OCI-LY7 (cell line): ENCODE measurements at regions not wholly inside any gene's neighbourhood (a gene's known extent, or its start where the extent isn't known, plus 50 kb on each side); places are given as distances from the start of the nearest gene placed in this dataset.

Source experiments
- BruUV-seq: library from RNA; stranded (reverse); fragments of 400-500 nt; replicated peaks from 2 replicates; lab custom pipeline; 2021; lab: Mats Ljungman, UMichigan
- CTCF ChIA-PET: fragments of 300-600 bp; sonication (Branson Sonifier 250); formaldehyde crosslinking; loops from one replicate; lab custom pipeline; 2022; ENCODE audit warnings: antibody characterized with exemption; ENCODE audit not compliant: unreplicated experiment; lab: Charles Lee
- POLR2A ChIA-PET: fragments of 300-600 bp; sonication (Branson Sonifier 250); formaldehyde crosslinking; loops from one replicate; lab custom pipeline; 2022; ENCODE audit warnings: antibody characterized with exemption; lab: Charles Lee
- DNase-seq: peaks from one replicate; pipeline ENCODE4 v3.0.0-alpha.2; 2015; ENCODE audit warnings: low spot score
- H2AFZ ChIP-seq: fragments of 200-600 bp; sonication (generic), shearing (Covaris generic); 2 replicates; pipeline ENCODE4 v1.6.1; 2014; ENCODE audit warnings: mild to moderate bottlenecking, antibody characterized with exemption, low read length, moderate library complexity
- H3K27ac ChIP-seq: fragments of 200-600 bp; sonication (generic); 2 replicates; pipeline ENCODE4 v1.5.1; 2014; ENCODE audit warnings: mixed run types, low read depth, mild to moderate bottlenecking, moderate library complexity, low read length, inconsistent platforms; ENCODE audit not compliant: poor library complexity, severe bottlenecking
- H3K36me3 ChIP-seq: fragments of 200-600 bp; sonication (generic); 2 replicates; pipeline ENCODE4 v1.6.1; 2014; ENCODE audit warnings: mild to moderate bottlenecking, antibody characterized with exemption, low read length, moderate library complexity, mixed read lengths; ENCODE audit not compliant: insufficient read depth
- H3K4me1 ChIP-seq: fragments of 200-600 bp; sonication (generic); 2 replicates; pipeline ENCODE4 v1.5.1; 2014; ENCODE audit warnings: mild to moderate bottlenecking, low read length; ENCODE audit not compliant: insufficient read depth, poor library complexity, severe bottlenecking
- H3K4me2 ChIP-seq: fragments of 200-600 bp; sonication (generic); 2 replicates; pipeline ENCODE4 v1.6.1; 2014; ENCODE audit warnings: mild to moderate bottlenecking, low read length
- H3K4me3 ChIP-seq: fragments of 200-600 bp; sonication (generic); 2 replicates; pipeline ENCODE4 v1.5.1; 2014; ENCODE audit warnings: mild to moderate bottlenecking, low read depth, low read length; ENCODE audit not compliant: poor library complexity, severe bottlenecking
- H3K79me2 ChIP-seq: fragments of 200-600 bp; sonication (generic); 2 replicates; pipeline ENCODE4 v1.6.1; 2016; ENCODE audit warnings: low read depth, mild to moderate bottlenecking, low read length, moderate library complexity, mixed read lengths; ENCODE audit not compliant: insufficient read depth
- H3K9me2 ChIP-seq: fragments of 200-600 bp; sonication (generic); 2 replicates; pipeline ENCODE4 v1.6.1; 2016; ENCODE audit warnings: mild to moderate bottlenecking, low read length, mixed read lengths; ENCODE audit not compliant: insufficient read depth
- H3K9me3 ChIP-seq: fragments of 200-600 bp; sonication (generic); 2 replicates; pipeline ENCODE4 v1.6.1; 2014; ENCODE audit warnings: mild to moderate bottlenecking, mixed run types, low read length, mixed read lengths
- H4K20me1 ChIP-seq: fragments of 200-600 bp; sonication (generic); 2 replicates; pipeline ENCODE4 v1.6.1; 2014; ENCODE audit warnings: mild to moderate bottlenecking, antibody characterized with exemption, low read length, moderate library complexity, mixed read lengths; ENCODE audit not compliant: insufficient read depth
- CTCF ChIP-seq: fragments of 200-600 bp; sonication (generic); conservative IDR thresholded peaks from 2 replicates; pipeline ENCODE4 v1.5.1; 2014; ENCODE audit warnings: mild to moderate bottlenecking, antibody characterized with exemption, low read length, moderate library complexity, mixed read lengths
- EZH2phosphoT487 ChIP-seq: fragments of 200-600 bp; sonication (generic); IDR thresholded peaks from 2 replicates; pipeline ENCODE4 v1.6.1; 2018; ENCODE audit warnings: low read depth, borderline replicate concordance, mild to moderate bottlenecking, mixed run types, antibody characterized with exemption, low read length, moderate library complexity, mixed read lengths
- intact Hi-C: fragments of 100-400 bp; cut with micrococcal nuclease; formaldehyde crosslinking; loops from one replicate; pipeline ENCODE4 v1.10.0; 2022; ENCODE audit not compliant: unreplicated experiment

- H3K9me2 ChIP-seq = no peaks in the 10 kb centered on the region
- peak overlapping the region; percentile 66 for H3K4me2 ChIP-seq
- no peaks in the 10 kb centered on the region for H4K20me1 ChIP-seq
- H2AFZ ChIP-seq = no peak overlapping the region
- TF ChIP-seq CTCF (no peak), EZH2phosphoT487 (no peak)
- ChIA-PET POLR2A (interaction anchor here (0.6 kb wide), 1 partner anchor 213 kb away, joined by 3 read pairs; no protein-coding TSS in a partner anchor), CTCF (no interaction called here)
- H3K9me3 ChIP-seq = peaks cover 3% of the 10 kb centered on the region; the same call in 1 of the 2 replicates
- peak overlapping the region; percentile 21 for H3K4me3 ChIP-seq
- DNase-seq = peak; percentile 63
- H3K79me2 ChIP-seq = no peaks in the 10 kb centered on the region
- no peaks in the 10 kb centered on the region for H3K36me3 ChIP-seq
- H3K4me1 ChIP-seq = peaks cover 49% of the 10 kb centered on the region
- BruUV-seq = no TSS peak
- intact Hi-C loops = loop anchor here (10.0 kb wide), 1 partner anchor 347 kb away; the partner anchor contains the start of gene KLF6
- no peak overlapping the region for H3K27ac ChIP-seq
Observed at GRCh38 chr10:4131407-4132215, 346.6 kb upstream of the KLF6 start.

GRCh38 chr10:4130685-4131084, 345.7 kb upstream of the KLF6 start:
- no peaks in the 10 kb centered on the region for H3K79me2 ChIP-seq
- POLR2A ChIA-PET = interaction anchor here (0.8 kb wide), 1 partner anchor 345 kb away, joined by 3 read pairs; the partner anchor contains the start of gene KLF6

More at GRCh38 chr10:4130685-4131084, 345.7 kb upstream of the KLF6 start:
- H3K27ac ChIP-seq = no peak overlapping the region
- no peaks in the 10 kb centered on the region for H3K9me2 ChIP-seq
- H2AFZ ChIP-seq = no peak overlapping the region
- DNase-seq = peak; percentile 19
- H3K4me1 ChIP-seq = peaks cover 39% of the 10 kb centered on the region
- no TSS peak for BruUV-seq
- H4K20me1 ChIP-seq = no peaks in the 10 kb centered on the region
- no peaks in the 10 kb centered on the region for H3K36me3 ChIP-seq
- intact Hi-C loops = loop anchor here (10.0 kb wide), 1 partner anchor 346 kb away; the partner anchor contains the start of gene KLF6
- H3K4me2 ChIP-seq = peak overlapping the region; percentile 66
- CTCF ChIA-PET = interaction anchor here (0.5 kb wide), 1 partner anchor 503 kb away, joined by 3 read pairs; no protein-coding TSS in a partner anchor
- peaks cover 9% of the 10 kb centered on the region; the same call in 1 of the 2 replicates for H3K9me3 ChIP-seq
- peak overlapping the region; percentile 21 for H3K4me3 ChIP-seq
- no peak for TF ChIP-seq CTCF
- no peak for TF ChIP-seq EZH2phosphoT487
